HepG2 (cell line): ENCODE measurements at regions not wholly inside any gene's neighbourhood (a gene's known extent, or its start where the extent isn't known, plus 50 kb on each side); places are given as distances from the start of the nearest gene placed in this dataset.

Experiments used
- ATAC-seq: fragments of 200-7000 bp; cut with Tn5 transposase; 3 replicates; pipeline ENCODE4 v1.9.1; 2020; ENCODE audit warnings: mild to moderate bottlenecking, moderate library complexity
- BruUV-seq: library from RNA; stranded (reverse); fragments of 400-500 nt; replicated peaks from 2 replicates; lab custom pipeline; 2021; lab: Mats Ljungman, UMichigan
- CTCF ChIA-PET: fragments of 300-600 bp; formaldehyde crosslinking; extraction: SDS; loops from one replicate; lab custom pipeline; 2021; ENCODE audit warnings: low total read pairs, inconsistent platforms, low intra/inter-chr PET ratio; lab: Yijun Ruan, JAX
- POLR2A ChIA-PET: fragments of 350-600 bp; sonication (Branson Sonifier 250); formaldehyde crosslinking; loops from one replicate; lab custom pipeline; 2020; ENCODE audit warnings: antibody characterized with exemption, inconsistent platforms; lab: Yijun Ruan, JAX
- DNase-seq: peaks from one replicate; pipeline ENCODE4 v3.0.0-alpha.2; 2015; ENCODE audit warnings: low spot score
- FAIRE-seq: peaks from 3 replicates; lab custom pipeline; 2011; peaks lifted over from hg19 to GRCh38; lab: Jason Lieb, UNC
- H2AFZ ChIP-seq: one replicate; pipeline ENCODE4 v1.6.1; 2011; ENCODE audit warnings: low read length, inconsistent platforms
- H3K27ac ChIP-seq: fragments of 300-600 bp; 3 replicates; pipeline ENCODE4 v1.8.0; 2011; ENCODE audit warnings: mixed run types, mild to moderate bottlenecking, mixed read lengths, low read length, inconsistent platforms; ENCODE audit not compliant: insufficient read depth; ENCODE audit errors: extremely low read length
- H3K27me3 ChIP-seq, 2 experiments: fragments of 200-600 bp in 1 of 2; 2 replicates in 1 of 2; 3 replicates in 1 of 2; pipeline versions ENCODE4 v1.6.0 to v1.8.0; 2011; ENCODE audit warnings: low read length in 2 of 2, mild to moderate bottlenecking in 2 of 2, moderate library complexity in 2 of 2, inconsistent platforms in 1 of 2; ENCODE audit not compliant: insufficient read depth in 2 of 2, control insufficient read depth in 1 of 2
- H3K36me3 ChIP-seq, 2 experiments: fragments of 200-600 bp in 1 of 2; replicated peaks in 1 of 2; 2 replicates in 1 of 2; 3 replicates in 1 of 2; pipeline versions ENCODE4 v1.5.1 to v1.8.0; 2011; ENCODE audit warnings: low read length in 2 of 2, inconsistent platforms in 1 of 2; ENCODE audit not compliant: insufficient read depth in 2 of 2, control insufficient read depth in 1 of 2
- H3K4me1 ChIP-seq: 2 replicates; pipeline ENCODE4 v1.5.1; 2012; ENCODE audit warnings: low read length, inconsistent platforms; ENCODE audit not compliant: insufficient read depth
- H3K4me2 ChIP-seq: 2 replicates; pipeline ENCODE4 v1.6.0; 2011; ENCODE audit warnings: low read depth, low read length, inconsistent platforms
- H3K4me3 ChIP-seq, 3 experiments: fragments of 200-600 bp in 1 of 3; sonication (generic), shearing (Covaris generic) in 1 of 3; replicated peaks in 1 of 3; 2 replicates each; pipeline ENCODE4 v1.5.1; 2011 to 2016; ENCODE audit warnings: low read length in 3 of 3, inconsistent platforms in 2 of 3, low read depth in 2 of 3, mild to moderate bottlenecking in 2 of 3, control low read depth in 1 of 3, mixed read lengths in 1 of 3; ENCODE audit not compliant: insufficient read depth in 1 of 3
- H3K79me2 ChIP-seq: one replicate; pipeline ENCODE4 v1.6.1; 2011; ENCODE audit warnings: low read length, inconsistent platforms; ENCODE audit not compliant: insufficient read depth
- H3K9ac ChIP-seq: 2 replicates; pipeline ENCODE4 v1.6.0; 2011; ENCODE audit warnings: mild to moderate bottlenecking, low read depth, low read length, inconsistent platforms; ENCODE audit not compliant: insufficient read depth
- H3K9me3 ChIP-seq: 2 replicates; pipeline ENCODE4 v1.5.1; 2012; ENCODE audit warnings: mild to moderate bottlenecking, low read length
- H4K20me1 ChIP-seq: 2 replicates; pipeline ENCODE4 v1.6.0; 2011; ENCODE audit warnings: inconsistent platforms, mild to moderate bottlenecking, low read length, moderate library complexity; ENCODE audit not compliant: insufficient read depth
- ATF4 ChIP-seq, 2 experiments: fragments of 450-650 bp in 1 of 2; sonication (generic) in 1 of 2; formaldehyde crosslinking; IDR thresholded peaks; 2 replicates each; pipeline versions ENCODE4 v1.5.0 to v1.8.0; 2020 to 2022; ENCODE audit warnings: mild to moderate bottlenecking in 1 of 2, missing genetic modification reagents in 1 of 2
- GATAD2A ChIP-seq: IDR thresholded peaks from 2 replicates; pipeline ENCODE4 v1.6.1; 2016
- KAT7 ChIP-seq: IDR thresholded peaks from 2 replicates; pipeline ENCODE4 v1.6.1; 2018; ENCODE audit warnings: borderline replicate concordance, missing compliant biosample characterization
- NR2F2 ChIP-seq: IDR thresholded peaks from 2 replicates; pipeline ENCODE4 v1.6.1; 2012; ENCODE audit warnings: low read depth, inconsistent platforms, borderline replicate concordance
- NRL ChIP-seq: sonication (generic); formaldehyde crosslinking; IDR thresholded peaks from 2 replicates; pipeline ENCODE4 v1.5.0; 2020; ENCODE audit warnings: missing genetic modification reagents, mild to moderate bottlenecking, moderate library complexity, borderline replicate concordance
- RCOR2 ChIP-seq: IDR thresholded peaks from 2 replicates; pipeline ENCODE4 v1.6.1; 2016; ENCODE audit warnings: missing biosample characterization, missing genetic modification reagents
- ZBTB39 ChIP-seq: sonication (generic); formaldehyde crosslinking; IDR thresholded peaks from 2 replicates; pipeline ENCODE4 v1.5.0; 2020; ENCODE audit warnings: missing genetic modification reagents
- ZNF30 ChIP-seq: sonication (generic); formaldehyde crosslinking; IDR thresholded peaks from 2 replicates; pipeline ENCODE4 v1.5.0; 2020; ENCODE audit warnings: mild to moderate bottlenecking, missing genetic modification reagents
- ZSCAN9 ChIP-seq: IDR thresholded peaks from 2 replicates; pipeline ENCODE4 v1.6.1; 2016; ENCODE audit warnings: borderline replicate concordance
- WGBS: methylation state at CpG from one replicate; pipeline ENCODE4 v1.1.6; 2017; ENCODE audit warnings: low lambda C conversion rate; 5-methylcytosine and 5-hydroxymethylcytosine counted together
- in situ Hi-C: cut with HindIII; loops from 2 replicates; pipeline ENCODE4 v1.10.0; 2017; ENCODE audit warnings: low pct_unique_long_range_greater_than_20kb; ENCODE audit not compliant: extremely low pct_ligation_motif_present
- intact Hi-C: fragments of 100-400 bp; cut with micrococcal nuclease; formaldehyde crosslinking; loops from one replicate; pipeline ENCODE4 v1.10.0; 2022; ENCODE audit not compliant: unreplicated experiment

DNA sequence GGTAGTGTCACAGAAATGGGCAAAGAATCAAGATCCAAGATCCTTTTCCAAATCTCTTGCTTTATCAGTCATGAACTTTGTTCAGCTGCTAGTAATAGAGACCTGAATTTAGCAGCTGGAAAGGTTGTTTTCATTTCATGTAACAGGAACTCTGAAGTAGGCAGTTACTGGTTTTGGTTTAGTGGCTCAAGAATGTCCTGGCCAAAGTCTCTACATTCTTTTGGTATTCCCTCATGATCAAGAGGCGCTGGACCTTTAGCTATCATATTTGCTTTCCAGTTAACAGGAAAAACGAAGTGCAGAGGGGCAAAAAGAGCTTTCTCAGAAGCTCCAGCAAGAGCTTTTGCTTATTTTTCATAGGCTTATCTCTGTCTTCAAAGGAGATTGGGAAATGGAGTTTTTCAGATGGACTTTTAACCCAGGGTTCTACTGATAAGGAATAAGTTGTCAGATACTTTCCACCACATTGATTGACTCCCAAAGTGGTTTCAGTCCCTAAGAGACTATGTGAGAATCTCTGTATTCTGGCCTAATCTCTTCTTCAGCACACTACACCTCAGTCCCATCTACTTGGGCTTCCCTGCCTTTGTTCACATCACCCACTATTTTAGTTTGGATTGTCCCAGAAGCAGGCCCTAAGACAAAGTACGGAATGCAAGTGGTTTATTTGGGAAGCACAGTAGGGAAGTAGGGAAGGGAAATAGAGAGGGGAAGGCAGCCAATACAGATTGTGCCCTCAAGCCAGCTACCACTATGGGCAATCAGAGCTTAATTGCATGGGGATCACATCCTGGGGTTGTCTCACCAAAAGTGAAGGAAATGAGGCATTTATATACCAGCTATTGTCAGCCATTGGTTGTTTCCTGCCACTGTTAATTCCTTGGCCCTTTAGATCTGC is 359.3 kb downstream of the LRRC70 start (continued):
- TF ChIP-seq ZBTB39 (CRISPR knock-in tag), result no peak

DNA sequence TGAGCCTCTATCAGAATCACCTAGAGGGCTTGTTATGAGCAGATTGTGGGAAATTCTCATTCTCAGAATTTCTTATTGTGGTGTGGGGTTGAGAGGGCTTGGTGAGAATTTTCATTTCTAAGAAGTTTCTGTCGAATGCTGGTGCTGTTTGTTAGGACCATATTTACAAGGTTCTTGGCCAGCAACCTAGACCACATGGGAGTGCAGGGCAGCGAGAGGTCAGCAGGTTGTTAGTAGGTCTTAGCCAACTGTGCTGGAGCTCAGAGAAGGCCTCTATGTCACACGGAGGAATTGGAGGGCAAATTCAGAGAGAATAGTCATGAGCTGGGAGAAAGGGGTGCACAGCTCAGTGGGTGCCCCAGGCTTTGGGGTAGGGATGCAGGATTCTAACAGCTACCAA is 357.0 kb downstream of the LRRC70 start:
- Histone ChIP-seq H3K4me2 (no peak overlapping the region), H3K79me2 (no peaks in the 10 kb centered on the region), H3K4me1 (peaks cover 15% of the 10 kb centered on the region), H3K36me3 (no peaks in the 10 kb centered on the region), H2AFZ (no peak overlapping the region), H3K27me3 (no peaks in the 10 kb centered on the region), H3K27ac (no peak overlapping the region), H3K9me3 (no peaks in the 10 kb centered on the region), H3K9ac (no peak overlapping the region), H3K4me3 (no peak overlapping the region), H4K20me1 (no peaks in the 10 kb centered on the region)
- FAIRE-seq (no peak), ATAC-seq (no peak), DNase-seq (no peak)
- 45% methylated on average over 3 of the region's 3 CpGs for WGBS
- no peak for TF ChIP-seq NR2F2
- TF ChIP-seq ZNF30 (CRISPR knock-in tag), result no peak
- TF ChIP-seq RCOR2, result no peak
- no peak for TF ChIP-seq KAT7 (CRISPR knock-in tag)
- no peak for TF ChIP-seq GATAD2A (CRISPR knock-in tag)
- TF ChIP-seq ZSCAN9 (CRISPR knock-in tag), result no peak
- no peak for TF ChIP-seq ATF4 (CRISPR knock-in tag; IDR thresholded peaks at IDR 0.05)
- no peak for TF ChIP-seq NRL
- BruUV-seq, result no TSS peak
- ChIA-PET CTCF (no interaction called here), POLR2A (no interaction called here)
- in situ Hi-C loops, result no loop called here
- intact Hi-C loops, result no loop called here
